HepG2 (cell line): ENCODE measurements at regions not wholly inside any gene's neighbourhood (a gene's known extent, or its start where the extent isn't known, plus 50 kb on each side); places are given as distances from the start of the nearest gene placed in this dataset.

Source experiments
- ARHGAP35 ChIP-seq: sonication (generic); formaldehyde crosslinking; IDR thresholded peaks from 2 replicates; pipeline ENCODE4 v1.9.0; 2022; ENCODE audit warnings: mild to moderate bottlenecking, inconsistent platforms, moderate library complexity, missing genetic modification reagents, borderline replicate concordance
- EEA1 ChIP-seq: sonication (generic); formaldehyde crosslinking; IDR thresholded peaks from 2 replicates; pipeline ENCODE4 v1.5.1; 2020; ENCODE audit warnings: mild to moderate bottlenecking, missing genetic modification reagents, borderline replicate concordance
- EZH2 ChIP-seq: conservative IDR thresholded peaks from 2 replicates; pipeline ENCODE4 v1.6.1; 2012; ENCODE audit warnings: mild to moderate bottlenecking, low read depth, low read length, moderate library complexity
- FOXM1 ChIP-seq: sonication (generic); formaldehyde crosslinking; IDR thresholded peaks from 2 replicates; pipeline ENCODE4 v1.5.0; 2020; ENCODE audit warnings: missing genetic modification reagents
- GABPA ChIP-seq, 2 experiments: IDR thresholded peaks; 2 replicates each; pipeline ENCODE4 v1.6.1; 2011 to 2016; ENCODE audit warnings: low read depth in 2 of 2, low read length in 1 of 2, missing biosample characterization in 1 of 2, missing genetic modification characterization in 1 of 2
- TGIF2 ChIP-seq: IDR thresholded peaks from 2 replicates; pipeline ENCODE4 v1.6.1; 2016; ENCODE audit warnings: control low read depth, missing compliant biosample characterization
- ZBTB8A ChIP-seq: sonication (generic); formaldehyde crosslinking; IDR thresholded peaks from 2 replicates; pipeline ENCODE4 v1.4.0; 2020; ENCODE audit warnings: mild to moderate bottlenecking, low read depth, missing genetic modification reagents, borderline replicate concordance
- ZC3H13 ChIP-seq: sonication (generic); formaldehyde crosslinking; IDR thresholded peaks from 2 replicates; pipeline ENCODE4 v1.8.1; 2023; ENCODE audit warnings: mild to moderate bottlenecking, missing genetic modification reagents, moderate library complexity
- ZNF614 ChIP-seq: IDR thresholded peaks from 2 replicates; pipeline ENCODE4 v1.6.1; 2018; ENCODE audit warnings: missing biosample characterization, missing genetic modification reagents, inconsistent platforms, borderline replicate concordance
- ZNF672 ChIP-seq: sonication (generic); formaldehyde crosslinking; IDR thresholded peaks from 2 replicates; pipeline ENCODE4 v1.8.1; 2022; ENCODE audit warnings: missing genetic modification reagents
- TF ChIP-seq, protein P1 (sequence below): sonication (generic); formaldehyde crosslinking; IDR thresholded peaks from 2 replicates; pipeline ENCODE4 v1.5.0; 2020; ENCODE audit warnings: mild to moderate bottlenecking, missing genetic modification reagents, moderate library complexity

DNA sequence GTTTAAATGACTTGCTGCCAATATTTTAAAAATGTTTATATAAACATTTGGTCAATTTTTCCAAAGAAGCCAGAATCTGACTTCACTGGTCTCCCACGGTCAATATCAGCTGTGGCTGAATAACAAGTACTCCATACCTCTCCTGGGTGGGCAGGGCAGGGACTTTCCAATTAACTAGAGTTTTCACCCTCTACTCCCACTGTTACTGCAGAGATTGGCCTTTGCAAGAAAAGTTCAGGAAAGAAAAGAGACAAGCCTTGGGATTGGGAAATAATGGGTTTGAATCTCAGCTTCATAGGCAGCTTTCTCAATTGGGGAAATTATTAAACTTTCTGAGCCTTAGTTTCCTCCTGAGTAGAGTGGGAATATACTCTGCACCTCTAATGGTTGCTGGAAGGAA is 236.9 kb downstream of the PRL start:
- no peak for TF ChIP-seq EZH2
- no peak for TF ChIP-seq ARHGAP35
- no peak for TF ChIP-seq FOXM1 (CRISPR knock-in tag)
- TF ChIP-seq, protein P1, sequence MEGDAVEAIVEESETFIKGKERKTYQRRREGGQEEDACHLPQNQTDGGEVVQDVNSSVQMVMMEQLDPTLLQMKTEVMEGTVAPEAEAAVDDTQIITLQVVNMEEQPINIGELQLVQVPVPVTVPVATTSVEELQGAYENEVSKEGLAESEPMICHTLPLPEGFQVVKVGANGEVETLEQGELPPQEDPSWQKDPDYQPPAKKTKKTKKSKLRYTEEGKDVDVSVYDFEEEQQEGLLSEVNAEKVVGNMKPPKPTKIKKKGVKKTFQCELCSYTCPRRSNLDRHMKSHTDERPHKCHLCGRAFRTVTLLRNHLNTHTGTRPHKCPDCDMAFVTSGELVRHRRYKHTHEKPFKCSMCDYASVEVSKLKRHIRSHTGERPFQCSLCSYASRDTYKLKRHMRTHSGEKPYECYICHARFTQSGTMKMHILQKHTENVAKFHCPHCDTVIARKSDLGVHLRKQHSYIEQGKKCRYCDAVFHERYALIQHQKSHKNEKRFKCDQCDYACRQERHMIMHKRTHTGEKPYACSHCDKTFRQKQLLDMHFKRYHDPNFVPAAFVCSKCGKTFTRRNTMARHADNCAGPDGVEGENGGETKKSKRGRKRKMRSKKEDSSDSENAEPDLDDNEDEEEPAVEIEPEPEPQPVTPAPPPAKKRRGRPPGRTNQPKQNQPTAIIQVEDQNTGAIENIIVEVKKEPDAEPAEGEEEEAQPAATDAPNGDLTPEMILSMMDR (CRISPR knock-in tag), result no peak
- TF ChIP-seq ZNF672, result no peak
- no peak for TF ChIP-seq ZNF614 (CRISPR knock-in tag)
- no peak for TF ChIP-seq EEA1
- no peak for TF ChIP-seq ZC3H13 (CRISPR knock-in tag)
- TF ChIP-seq ZBTB8A, result no peak
- no peak for TF ChIP-seq TGIF2 (CRISPR knock-in tag)
- TF ChIP-seq GABPA (IDR thresholded peaks at IDR 0.05; ENCODE audit: low read depth, low read length), result no peak
- no peak for TF ChIP-seq GABPA (CRISPR knock-in tag; IDR thresholded peaks at IDR 0.05; ENCODE audit: low read depth)
